SK-N-SH (cell line): ENCODE measurements at regions not wholly inside any gene's neighbourhood (a gene's known extent, or its start where the extent isn't known, plus 50 kb on each side); places are given as distances from the start of the nearest gene placed in this dataset.

Source experiments
- CTCF ChIA-PET: fragments of 300-600, 350-600 bp; formaldehyde crosslinking; extraction: SDS; loops from one replicate; lab custom pipeline; 2021; lab: Yijun Ruan, JAX
- POLR2A ChIA-PET: fragments of 350-600 bp; sonication (Branson Sonifier 250); formaldehyde crosslinking; extraction: SDS; loops from one replicate; lab custom pipeline; 2020; ENCODE audit warnings: antibody characterized with exemption, inconsistent platforms; lab: Yijun Ruan, JAX
- DNase-seq: peaks from one replicate; pipeline ENCODE4 v3.0.0; 2012
- H2AFZ ChIP-seq: fragments of 200-600 bp; sonication (generic); 2 replicates; pipeline ENCODE4 v1.8.1; 2016; ENCODE audit warnings: antibody characterized with exemption, mild to moderate bottlenecking, low read depth
- H3F3A ChIP-seq: fragments of 200-600 bp; sonication (generic); replicated peaks from 2 replicates; pipeline ENCODE3; 2016; ENCODE audit warnings: antibody characterized with exemption, mild to moderate bottlenecking; ENCODE audit not compliant: insufficient read depth
- H3K27ac ChIP-seq, 2 experiments: fragments of 200-500 bp in 1 of 2; fragments of 200-600 bp in 1 of 2; sonication (Bioruptor generic) in 1 of 2; sonication (generic), shearing (Covaris generic) in 1 of 2; 2 replicates each; pipeline versions ENCODE4 v1.5.1 to v1.6.1; 2014 to 2016; ENCODE audit warnings: low read depth in 2 of 2, inconsistent platforms in 1 of 2, low read length in 1 of 2, mild to moderate bottlenecking in 1 of 2, mixed read lengths in 1 of 2
- H3K27me3 ChIP-seq: fragments of 200-600 bp; sonication (generic), shearing (Covaris generic); 2 replicates; pipeline ENCODE4 v1.6.1; 2016; ENCODE audit warnings: mixed run types; ENCODE audit not compliant: insufficient read depth
- H3K36me3 ChIP-seq, 2 experiments: fragments of 200-500 bp in 1 of 2; fragments of 200-600 bp in 1 of 2; sonication (Bioruptor generic) in 1 of 2; sonication (generic) in 1 of 2; replicated peaks in 1 of 2; 2 replicates each; pipeline versions ENCODE3 to v1.5.1; 2014 to 2016; ENCODE audit warnings: low read length in 1 of 2, mild to moderate bottlenecking in 1 of 2; ENCODE audit not compliant: insufficient read depth in 2 of 2, control insufficient read depth in 1 of 2
- H3K4me1 ChIP-seq, 2 experiments: fragments of 200-500 bp in 1 of 2; fragments of 200-600 bp in 1 of 2; sonication (Bioruptor generic) in 1 of 2; sonication (generic), shearing (Covaris generic) in 1 of 2; 2 replicates each; pipeline versions ENCODE4 v1.5.1 to v1.6.1; 2014 to 2016; ENCODE audit warnings: low read depth in 1 of 2, low read length in 1 of 2, mixed run types in 1 of 2; ENCODE audit not compliant: insufficient read depth in 2 of 2, control insufficient read depth in 1 of 2
- H3K4me2 ChIP-seq: fragments of 200-600 bp; sonication (generic), shearing (Covaris generic); 2 replicates; pipeline ENCODE4 v1.6.1; 2017; ENCODE audit warnings: mixed run types
- H3K4me3 ChIP-seq, 2 experiments: fragments of 200-500 bp in 1 of 2; fragments of 200-600 bp in 1 of 2; sonication (Bioruptor generic) in 1 of 2; sonication (generic), shearing (Covaris generic) in 1 of 2; 2 replicates each; pipeline versions ENCODE4 v1.5.1 to v1.8.1; 2014 to 2016; ENCODE audit warnings: low read depth in 2 of 2, inconsistent platforms in 1 of 2, low read length in 1 of 2, mild to moderate bottlenecking in 1 of 2, mixed read lengths in 1 of 2, moderate library complexity in 1 of 2
- H3K79me2 ChIP-seq: fragments of 200-600 bp; sonication (generic); 2 replicates; pipeline ENCODE4 v1.8.1; 2017; ENCODE audit warnings: mild to moderate bottlenecking; ENCODE audit not compliant: insufficient read depth
- H3K9ac ChIP-seq: fragments of 200-600 bp; sonication (generic); 2 replicates; pipeline ENCODE4 v1.6.1; 2017; ENCODE audit warnings: mixed run types
- H3K9me2 ChIP-seq: fragments of 200-600 bp; sonication (generic); 2 replicates; pipeline ENCODE4 v1.6.1; 2017; ENCODE audit warnings: mixed run types
- H3K9me3 ChIP-seq: fragments of 200-600 bp; sonication (generic); 2 replicates; pipeline ENCODE4 v1.6.1; 2017; ENCODE audit warnings: mixed run types, mild to moderate bottlenecking, moderate library complexity
- H4K20me1 ChIP-seq: fragments of 200-600 bp; sonication (generic); 2 replicates; pipeline ENCODE4 v1.6.1; 2017; ENCODE audit warnings: mild to moderate bottlenecking, mixed run types; ENCODE audit not compliant: insufficient read depth
- CHD2 ChIP-seq: fragments of 150-350 bp; IDR thresholded peaks from 2 replicates; pipeline ENCODE4 v1.6.1; 2018; ENCODE audit warnings: low read length; ENCODE audit not compliant: partially characterized antibody
- EP300 ChIP-seq, 2 experiments: IDR thresholded peaks; 2 replicates each; pipeline versions ENCODE4 v1.4.0 to v1.6.1; 2012; ENCODE audit warnings: borderline replicate concordance in 1 of 2, low read depth in 1 of 2, low read length in 1 of 2
- EZH2phosphoT487 ChIP-seq: fragments of 200-600 bp; sonication (generic); IDR thresholded peaks from 2 replicates; pipeline ENCODE4 v1.6.1; 2017; ENCODE audit warnings: low read depth, mixed run types, mild to moderate bottlenecking, antibody characterized with exemption, moderate library complexity, borderline replicate concordance
- FOSL2 ChIP-seq: IDR thresholded peaks from 2 replicates; pipeline ENCODE4 v1.4.0; 2012; ENCODE audit warnings: low read depth, mild to moderate bottlenecking, moderate library complexity, borderline replicate concordance
- FOXJ3 ChIP-seq: sonication (generic); formaldehyde crosslinking; IDR thresholded peaks from 2 replicates; pipeline ENCODE4 v1.5.1; 2020; ENCODE audit warnings: mild to moderate bottlenecking, missing genetic modification reagents
- FOXM1 ChIP-seq: IDR thresholded peaks from 2 replicates; pipeline ENCODE4 v1.4.0; 2012; ENCODE audit warnings: low read depth, mild to moderate bottlenecking
- GABPA ChIP-seq: IDR thresholded peaks from 2 replicates; pipeline ENCODE4 v1.4.0; 2012; ENCODE audit warnings: low read depth, mild to moderate bottlenecking
- GATA2 ChIP-seq: sonication (generic); formaldehyde crosslinking; IDR thresholded peaks from 2 replicates; pipeline ENCODE4 v1.5.0; 2020; ENCODE audit warnings: mild to moderate bottlenecking, missing genetic modification reagents
- JUND ChIP-seq: IDR thresholded peaks from 2 replicates; pipeline ENCODE4 v1.4.0; 2012
- MAX ChIP-seq: IDR thresholded peaks from 2 replicates; pipeline ENCODE4 v1.4.0; 2012; ENCODE audit warnings: low read depth
- MXI1 ChIP-seq: IDR thresholded peaks from 2 replicates; pipeline ENCODE4 v1.6.1; 2012; ENCODE audit warnings: mild to moderate bottlenecking, low read depth, low read length, improper control_type of control experiment
- POLR2AphosphoS5 ChIP-seq: IDR thresholded peaks from 2 replicates; pipeline ENCODE4 v1.6.1; 2012; ENCODE audit warnings: low read depth, low read length
- RAD21 ChIP-seq: IDR thresholded peaks from 2 replicates; pipeline ENCODE4 v1.6.1; 2012; ENCODE audit warnings: mild to moderate bottlenecking, low read length
- RXRA ChIP-seq: IDR thresholded peaks from 2 replicates; pipeline ENCODE4 v1.4.0; 2012; ENCODE audit warnings: low read depth, mild to moderate bottlenecking, borderline replicate concordance
- SMC3 ChIP-seq: IDR thresholded peaks from 2 replicates; pipeline ENCODE4 v1.6.1; 2012; ENCODE audit warnings: low read depth, low read length, improper control_type of control experiment
- TAF1 ChIP-seq: IDR thresholded peaks from 2 replicates; pipeline ENCODE4 v1.6.1; 2012; ENCODE audit warnings: low read depth, mild to moderate bottlenecking, low read length, moderate library complexity, borderline replicate concordance
- TEAD4 ChIP-seq: IDR thresholded peaks from 2 replicates; pipeline ENCODE4 v1.4.0; 2012; ENCODE audit warnings: mild to moderate bottlenecking, borderline replicate concordance; ENCODE audit not compliant: insufficient read depth
- USF1 ChIP-seq: IDR thresholded peaks from 2 replicates; pipeline ENCODE4 v1.4.0; 2012; ENCODE audit warnings: low read depth, borderline replicate concordance
- USF2 ChIP-seq: fragments of 150-350 bp; IDR thresholded peaks from 2 replicates; pipeline ENCODE4 v1.6.1; 2017; ENCODE audit warnings: antibody characterized with exemption, low read length, low read depth, borderline replicate concordance
- YY1 ChIP-seq: IDR thresholded peaks from 2 replicates; pipeline ENCODE4 v1.4.0; 2012; ENCODE audit warnings: low read depth, mild to moderate bottlenecking
- WGBS: methylation state at CpG from one replicate; pipeline ENCODE4 v1.1.6; 2017; ENCODE audit warnings: low lambda C conversion rate; 5-methylcytosine and 5-hydroxymethylcytosine counted together

GRCh38 chr1:88013485-88013884 lies 670.6 kb upstream of the PKN2 start:
- H3K27ac ChIP-seq: no peak overlapping the region
- no peak for TF ChIP-seq MAX
- H3K36me3 ChIP-seq: no peaks in the 10 kb centered on the region
- H3K4me3 ChIP-seq: no peak overlapping the region
- no peaks in the 10 kb centered on the region for H3K27me3 ChIP-seq
- no peak overlapping the region for H3K4me2 ChIP-seq
- H3K4me1 ChIP-seq: 0 out of 4 replicates have a peak, but pooled peaks cover 0 to 7% of the 10 kb centered on the region in 2 experiments
- no peaks in the 10 kb centered on the region for H3K79me2 ChIP-seq
- POLR2A ChIA-PET: no interaction called here
- no peaks in the 10 kb centered on the region for H3K9me3 ChIP-seq
- no peaks in the 10 kb centered on the region for H3K9me2 ChIP-seq
- H3F3A ChIP-seq: no peaks in the 10 kb centered on the region
- H4K20me1 ChIP-seq: no peaks in the 10 kb centered on the region
- no peak overlapping the region for H2AFZ ChIP-seq
- H3K9ac ChIP-seq: no peak overlapping the region
- DNase-seq: no peak
- CTCF ChIA-PET: no interaction called here

- TF ChIP-seq FOSL2: no peak
- TF ChIP-seq TEAD4: no peak
- TF ChIP-seq POLR2AphosphoS5: no peak
- TF ChIP-seq GATA2 (CRISPR knock-in tag): no peak
- TF ChIP-seq SMC3: no peak
- no peak for TF ChIP-seq GABPA
- no peak for TF ChIP-seq USF1
- no peak for TF ChIP-seq FOXM1
- no peak for TF ChIP-seq MXI1
- TF ChIP-seq RXRA: no peak
- no peak for TF ChIP-seq MAX
- no peak for TF ChIP-seq EP300 (IDR thresholded peaks at IDR 0.05; ENCODE audit: borderline replicate concordance in 1 of 2, low read depth in 1 of 2, low read length in 1 of 2)
These were observed 669.9 kb upstream of the PKN2 start for GRCh38 chr1:88014131-88014530.

GRCh38 chr1:88016947-88017346 lies 667.1 kb upstream of the PKN2 start:
- H3K4me1 ChIP-seq: 0 out of 4 replicates have a peak, but pooled peaks cover 0 to 7% of the 10 kb centered on the region in 2 experiments
- no peaks in the 10 kb centered on the region for H3K9me2 ChIP-seq
- no peak overlapping the region for H3K9ac ChIP-seq
- POLR2A ChIA-PET: no interaction called here
- no peak for TF ChIP-seq RAD21
- no peak for TF ChIP-seq YY1
- no peak for TF ChIP-seq FOXJ3
- TF ChIP-seq TAF1: no peak
- TF ChIP-seq MAX: no peak
- TF ChIP-seq JUND: no peak
- TF ChIP-seq CHD2: no peak
- no peak for TF ChIP-seq EZH2phosphoT487
- TF ChIP-seq FOSL2: no peak
- no peak for TF ChIP-seq EP300 (IDR thresholded peaks at IDR 0.05; ENCODE audit: borderline replicate concordance in 1 of 2, low read depth in 1 of 2, low read length in 1 of 2)
- no peak for TF ChIP-seq POLR2AphosphoS5
- TF ChIP-seq USF2: no peak
- no peak for TF ChIP-seq USF1
- TF ChIP-seq SMC3: no peak
- no peaks in the 10 kb centered on the region for H3K9me3 ChIP-seq
- H3K27ac ChIP-seq: no peak overlapping the region
- no peaks in the 10 kb centered on the region for H3K79me2 ChIP-seq
- H3K36me3 ChIP-seq: no peaks in the 10 kb centered on the region
- H3K4me2 ChIP-seq: no peak overlapping the region
- H4K20me1 ChIP-seq: no peaks in the 10 kb centered on the region
- no peak for DNase-seq
- no peak overlapping the region for H2AFZ ChIP-seq
- 67% methylated on average over 3 of the region's 3 CpGs for WGBS
- H3F3A ChIP-seq: no peaks in the 10 kb centered on the region
- H3K27me3 ChIP-seq: no peaks in the 10 kb centered on the region
- CTCF ChIA-PET: no interaction called here
- H3K4me3 ChIP-seq: no peak overlapping the region

More at GRCh38 chr1:88014131-88014530, 669.9 kb upstream of the PKN2 start:
- Histone ChIP-seq H3K36me3 (no peaks in the 10 kb centered on the region), H4K20me1 (no peaks in the 10 kb centered on the region), H3K4me2 (no peak overlapping the region), H3K27ac (no peak overlapping the region), H3K9ac (no peak overlapping the region), H3K9me3 (no peaks in the 10 kb centered on the region), H3F3A (no peaks in the 10 kb centered on the region), H3K79me2 (no peaks in the 10 kb centered on the region), H3K4me1 (0 out of 4 replicates have a peak, but pooled peaks cover 0 to 7% of the 10 kb centered on the region in 2 experiments), H3K27me3 (no peaks in the 10 kb centered on the region), H3K4me3 (no peak overlapping the region), H2AFZ (no peak overlapping the region), H3K9me2 (no peaks in the 10 kb centered on the region)
- WGBS: 47% methylated on average over 3 of the region's 3 CpGs
- POLR2A ChIA-PET: no interaction called here
- CTCF ChIA-PET: no interaction called here
- no peak for DNase-seq
